PFSK-1 (cell line): ENCODE measurements at regions not wholly inside any gene's neighbourhood (a gene's known extent, or its start where the extent isn't known, plus 50 kb on each side); places are given as distances from the start of the nearest gene placed in this dataset.

Experiments
- FOXP2 ChIP-seq: optimal IDR thresholded peaks from 2 replicates; pipeline ENCODE3; 2011; ENCODE audit warnings: borderline replicate concordance, control low read depth, inconsistent platforms; ENCODE audit not compliant: insufficient read depth; ENCODE audit errors: extremely low read length, extremely low read depth
- POLR2AphosphoS5 ChIP-seq: IDR thresholded peaks from 2 replicates; pipeline ENCODE4 v1.6.1; 2012; ENCODE audit warnings: low read depth, mild to moderate bottlenecking, control low read depth, low read length, moderate library complexity
- SIN3A ChIP-seq: IDR thresholded peaks from 2 replicates; pipeline ENCODE4 v1.6.1; 2012; ENCODE audit warnings: mild to moderate bottlenecking, low read length, moderate library complexity, borderline replicate concordance; ENCODE audit not compliant: insufficient read depth
- TAF1 ChIP-seq: IDR thresholded peaks from 2 replicates; pipeline ENCODE4 v1.6.1; 2012; ENCODE audit warnings: low read length, control low read depth, borderline replicate concordance; ENCODE audit not compliant: insufficient read depth
- TF ChIP-seq, protein P1 (sequence below), 2 experiments: IDR thresholded peaks; 2 replicates each; pipeline versions ENCODE4 v1.6.1 to v1.8.0; 2011 to 2012; ENCODE audit warnings: low read depth in 2 of 2, low read length in 2 of 2, control low read depth in 1 of 2, inconsistent platforms in 1 of 2, mild to moderate bottlenecking in 1 of 2, moderate library complexity in 1 of 2; ENCODE audit not compliant: insufficient read depth in 1 of 2

DNA sequence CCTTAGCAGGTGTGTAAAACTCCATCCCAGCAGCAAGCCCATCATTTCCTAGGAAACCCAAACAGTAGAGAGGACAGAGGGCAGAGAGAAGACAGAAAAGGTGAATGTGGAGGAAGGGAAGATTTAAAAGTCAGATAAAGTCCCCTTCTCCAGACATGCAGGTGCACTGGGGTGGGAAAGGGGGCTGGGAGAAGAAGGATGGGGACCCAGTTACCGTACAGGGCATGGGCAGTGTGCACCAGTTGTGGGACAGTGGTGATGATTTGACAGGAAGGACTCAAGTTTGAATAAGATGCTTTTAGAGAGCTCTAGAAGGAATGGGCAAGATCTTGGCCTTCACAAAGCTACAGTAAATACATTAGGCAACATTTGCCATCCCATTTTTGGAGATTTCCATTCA is 110.7 kb upstream of the PLXNA4 start:
- TF ChIP-seq SIN3A = no peak
- no peak for TF ChIP-seq TAF1
- TF ChIP-seq, protein P1, sequence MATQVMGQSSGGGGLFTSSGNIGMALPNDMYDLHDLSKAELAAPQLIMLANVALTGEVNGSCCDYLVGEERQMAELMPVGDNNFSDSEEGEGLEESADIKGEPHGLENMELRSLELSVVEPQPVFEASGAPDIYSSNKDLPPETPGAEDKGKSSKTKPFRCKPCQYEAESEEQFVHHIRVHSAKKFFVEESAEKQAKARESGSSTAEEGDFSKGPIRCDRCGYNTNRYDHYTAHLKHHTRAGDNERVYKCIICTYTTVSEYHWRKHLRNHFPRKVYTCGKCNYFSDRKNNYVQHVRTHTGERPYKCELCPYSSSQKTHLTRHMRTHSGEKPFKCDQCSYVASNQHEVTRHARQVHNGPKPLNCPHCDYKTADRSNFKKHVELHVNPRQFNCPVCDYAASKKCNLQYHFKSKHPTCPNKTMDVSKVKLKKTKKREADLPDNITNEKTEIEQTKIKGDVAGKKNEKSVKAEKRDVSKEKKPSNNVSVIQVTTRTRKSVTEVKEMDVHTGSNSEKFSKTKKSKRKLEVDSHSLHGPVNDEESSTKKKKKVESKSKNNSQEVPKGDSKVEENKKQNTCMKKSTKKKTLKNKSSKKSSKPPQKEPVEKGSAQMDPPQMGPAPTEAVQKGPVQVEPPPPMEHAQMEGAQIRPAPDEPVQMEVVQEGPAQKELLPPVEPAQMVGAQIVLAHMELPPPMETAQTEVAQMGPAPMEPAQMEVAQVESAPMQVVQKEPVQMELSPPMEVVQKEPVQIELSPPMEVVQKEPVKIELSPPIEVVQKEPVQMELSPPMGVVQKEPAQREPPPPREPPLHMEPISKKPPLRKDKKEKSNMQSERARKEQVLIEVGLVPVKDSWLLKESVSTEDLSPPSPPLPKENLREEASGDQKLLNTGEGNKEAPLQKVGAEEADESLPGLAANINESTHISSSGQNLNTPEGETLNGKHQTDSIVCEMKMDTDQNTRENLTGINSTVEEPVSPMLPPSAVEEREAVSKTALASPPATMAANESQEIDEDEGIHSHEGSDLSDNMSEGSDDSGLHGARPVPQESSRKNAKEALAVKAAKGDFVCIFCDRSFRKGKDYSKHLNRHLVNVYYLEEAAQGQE (IDR thresholded peaks at IDR 0.05; ENCODE audit: insufficient read depth in 1 of 2, low read depth in 2 of 2, low read length in 2 of 2) = no peak
- TF ChIP-seq POLR2AphosphoS5 = no peak
- TF ChIP-seq FOXP2 = no peak

DNA sequence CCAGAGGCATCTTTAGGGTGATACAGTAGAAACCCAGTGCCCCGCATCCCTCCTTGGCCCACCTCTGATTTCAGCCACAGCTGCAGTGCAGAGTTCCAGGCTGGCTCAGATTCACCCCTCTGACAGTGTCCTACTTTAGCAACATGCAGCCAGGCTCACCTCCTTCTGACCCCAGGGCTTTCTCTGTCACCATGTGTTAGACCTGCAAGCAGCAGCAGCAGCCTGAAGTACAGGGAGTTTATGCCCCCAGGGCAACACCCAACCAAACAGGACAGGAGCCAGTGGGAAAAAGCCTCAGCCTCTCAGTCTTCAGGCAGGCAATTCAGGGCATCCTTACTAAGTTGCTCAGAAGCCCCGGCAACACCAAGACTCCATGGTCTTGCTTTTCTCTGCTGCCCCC is 109.0 kb upstream of the PLXNA4 start:
- TF ChIP-seq TAF1 (no peak), SIN3A (no peak), FOXP2 (no peak)
- TF ChIP-seq, protein P1 (IDR thresholded peaks at IDR 0.05; ENCODE audit: insufficient read depth in 1 of 2, low read depth in 2 of 2, low read length in 2 of 2) = no peak

DNA sequence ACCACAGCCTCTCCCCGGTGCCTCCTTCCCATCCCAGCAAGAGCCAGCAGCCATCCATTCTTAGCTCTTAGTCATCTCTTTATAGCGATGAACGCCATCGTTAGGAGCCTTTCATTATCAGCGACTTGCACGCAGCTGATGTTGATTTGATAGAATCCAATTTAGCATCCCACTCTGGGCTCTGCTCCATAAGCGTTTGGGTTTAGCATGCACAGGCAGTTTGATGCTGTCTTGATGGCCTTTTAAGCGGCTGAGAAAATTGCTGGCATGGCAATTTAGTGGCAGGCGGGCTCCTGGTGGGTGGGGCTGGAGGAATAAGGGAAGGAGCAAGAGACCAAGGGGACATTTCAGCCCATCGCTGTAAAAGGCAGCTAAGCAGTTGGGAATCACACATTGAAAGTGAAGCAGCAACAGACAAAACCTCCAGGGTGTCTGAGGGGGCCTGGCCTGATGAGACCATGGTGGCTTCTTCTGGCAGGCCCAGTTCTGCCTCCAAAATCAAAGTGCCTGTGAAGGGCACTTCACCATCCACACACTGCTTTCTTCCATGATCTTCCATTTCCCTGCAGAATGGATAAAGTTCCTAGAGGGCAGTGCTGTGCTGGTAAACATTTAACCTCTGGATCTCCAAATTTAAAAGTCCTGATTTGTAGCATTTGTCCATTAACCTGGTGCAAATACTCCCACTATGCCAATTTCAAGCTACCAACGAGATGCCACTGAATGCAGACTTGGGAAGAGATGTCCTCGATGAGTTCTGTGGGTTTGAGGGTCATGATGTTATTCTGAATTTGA is 107.8 kb upstream of the PLXNA4 start:
- TF ChIP-seq, protein P1 (IDR thresholded peaks at IDR 0.05; ENCODE audit: insufficient read depth in 1 of 2, low read depth in 2 of 2, low read length in 2 of 2) = no peak
- TF ChIP-seq FOXP2 (no peak), SIN3A (no peak), POLR2AphosphoS5 (no peak), TAF1 (no peak)

DNA sequence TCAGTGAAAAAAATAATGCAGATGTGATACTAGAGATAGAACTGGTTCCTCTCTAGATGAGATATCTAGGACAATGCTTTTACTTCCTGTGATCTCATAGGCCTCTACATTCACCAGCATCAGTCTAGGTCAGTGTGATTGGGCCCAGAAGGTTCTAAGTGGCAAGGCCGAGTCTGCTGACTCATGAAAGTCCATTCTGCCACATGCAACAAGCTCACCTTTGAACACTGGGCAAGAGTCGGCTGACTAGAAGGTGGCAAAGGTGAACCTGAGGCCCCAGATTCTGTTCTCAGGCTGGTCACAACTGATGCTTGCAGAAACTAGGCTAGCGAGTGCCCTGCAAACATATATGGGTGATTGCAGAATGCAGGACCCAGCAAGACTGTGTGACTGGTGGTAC is 105.7 kb upstream of the PLXNA4 start:
- TF ChIP-seq TAF1 (no peak), SIN3A (no peak), FOXP2 (no peak), POLR2AphosphoS5 (no peak)
- TF ChIP-seq, protein P1 (IDR thresholded peaks at IDR 0.05; ENCODE audit: insufficient read depth in 1 of 2, low read depth in 2 of 2, low read length in 2 of 2) = no peak
